A549 (cell line): ENCODE measurements at regions not wholly inside any gene's neighbourhood (a gene's known extent, or its start where the extent isn't known, plus 50 kb on each side); places are given as distances from the start of the nearest gene placed in this dataset.

Source experiments
- ATAC-seq, 2 experiments: fragments of 200-7000 bp in 1 of 2; fragments of >200 bp in 1 of 2; cut with Nextera tagmentation in 1 of 2; cut with Tn5 transposase in 1 of 2; 3 replicates each; pipeline versions ENCODE4 v1.8.0 to v1.9.1; 2018 to 2020; ENCODE audit warnings: mild to moderate bottlenecking in 1 of 2, moderate library complexity in 1 of 2
- CTCF ChIA-PET: fragments of 300-600 bp; sonication (Branson Sonifier 250); formaldehyde crosslinking; extraction: SDS; loops from one replicate; lab custom pipeline; 2021; ENCODE audit warnings: antibody characterized with exemption, inconsistent platforms; lab: Yijun Ruan, JAX
- POLR2A ChIA-PET: fragments of 350-600 bp; formaldehyde crosslinking; extraction: SDS; loops from one replicate; lab custom pipeline; 2021; ENCODE audit warnings: antibody characterized with exemption, inconsistent platforms; lab: Yijun Ruan, JAX
- DNase-seq, 2 experiments: peaks; one replicate each; pipeline versions ENCODE4 v3.0.0 to v3.0.0-alpha.2; 2011 to 2016; ENCODE audit warnings: low read depth in 1 of 2, low spot score in 1 of 2
- FAIRE-seq: peaks from 2 replicates; lab custom pipeline; 2011; peaks lifted over from hg19 to GRCh38; lab: Jason Lieb, UNC
- H3K27ac ChIP-seq, 2 experiments: fragments of >200 bp; sonication (Bioruptor Twin); formaldehyde crosslinking; 3 replicates each; pipeline ENCODE4 v1.5.1; 2016 to 2017
- H3K4me1 ChIP-seq: fragments of >200 bp; sonication (Bioruptor Twin); formaldehyde crosslinking; 3 replicates; pipeline ENCODE4 v1.6.1; 2016
- H3K4me2 ChIP-seq: fragments of >200 bp; sonication (Bioruptor Twin); formaldehyde crosslinking; 3 replicates; pipeline ENCODE4 v1.6.1; 2016
- H3K4me3 ChIP-seq: fragments of >200 bp; sonication (Bioruptor Twin); formaldehyde crosslinking; 3 replicates; pipeline ENCODE4 v1.5.1; 2016
- H3K9me3 ChIP-seq: fragments of >200 bp; sonication (Bioruptor Twin); formaldehyde crosslinking; 3 replicates; pipeline ENCODE4 v1.6.1; 2016
- CEBPB ChIP-seq, 2 experiments: fragments of >200 bp in 1 of 2; sonication (Bioruptor Twin) in 1 of 2; formaldehyde crosslinking in 1 of 2; IDR thresholded peaks; 2 replicates each; pipeline ENCODE4 v1.6.1; 2012 to 2016
- CHD4 ChIP-seq: fragments of 200-600 bp; sonication (generic); IDR thresholded peaks from 2 replicates; pipeline ENCODE4 v1.6.1; 2016; ENCODE audit warnings: antibody characterized with exemption, mild to moderate bottlenecking, borderline replicate concordance
- EHF ChIP-seq: fragments of 250-450 bp; sonication (Bioruptor Pico); IDR thresholded peaks from 2 replicates; pipeline ENCODE4 v1.5.0; 2020; ENCODE audit warnings: mild to moderate bottlenecking
- EP300 ChIP-seq, 2 experiments: fragments of >200 bp; sonication (Bioruptor Twin); formaldehyde crosslinking; IDR thresholded peaks; 2 replicates in 1 of 2; 3 replicates in 1 of 2; pipeline ENCODE4 v1.6.1; 2016 to 2017
- ESRRA ChIP-seq: fragments of 150-350 bp; IDR thresholded peaks from 2 replicates; pipeline ENCODE4 v1.6.1; 2014; ENCODE audit warnings: mild to moderate bottlenecking, low read length, borderline replicate concordance
- FOXS1 ChIP-seq: fragments of 250-450 bp; sonication (Bioruptor Pico); IDR thresholded peaks from 2 replicates; pipeline ENCODE4 v1.5.0; 2020; ENCODE audit warnings: mild to moderate bottlenecking, moderate library complexity
- HEYL ChIP-seq: fragments of 250-450 bp; sonication (Bioruptor Pico); IDR thresholded peaks from 2 replicates; pipeline ENCODE4 v1.8.0; 2021; ENCODE audit warnings: mild to moderate bottlenecking, moderate library complexity
- HMGXB4 ChIP-seq: fragments of 250-450 bp; sonication (Bioruptor Pico); IDR thresholded peaks from 2 replicates; pipeline ENCODE4 v1.5.0; 2021; ENCODE audit warnings: mild to moderate bottlenecking, moderate library complexity, borderline replicate concordance
- KDM1A ChIP-seq: fragments of 200-600 bp; sonication (generic); IDR thresholded peaks from 2 replicates; pipeline ENCODE4 v1.6.1; 2016; ENCODE audit warnings: low read depth, mild to moderate bottlenecking
- MAZ ChIP-seq: fragments of 150-350 bp; IDR thresholded peaks from 2 replicates; pipeline ENCODE4 v1.6.1; 2014; ENCODE audit warnings: antibody characterized with exemption, low read depth, low read length, borderline replicate concordance
- NFE2L2 ChIP-seq: fragments of 150-350 bp; conservative IDR thresholded peaks from 2 replicates; pipeline ENCODE4 v1.6.1; 2014; ENCODE audit warnings: low read length
- NPAS2 ChIP-seq: fragments of 250-450 bp; sonication (Bioruptor Pico); IDR thresholded peaks from 2 replicates; pipeline ENCODE4 v1.8.0; 2022; ENCODE audit warnings: mild to moderate bottlenecking, moderate library complexity, borderline replicate concordance
- PBX3 ChIP-seq: IDR thresholded peaks from 2 replicates; pipeline ENCODE4 v1.6.1; 2012
- POLR2A ChIP-seq: IDR thresholded peaks from 2 replicates; pipeline ENCODE4 v1.6.1; 2012; ENCODE audit warnings: mild to moderate bottlenecking, low read length
- SREBF2 ChIP-seq: fragments of 450-650 bp; IDR thresholded peaks from 2 replicates; pipeline ENCODE4 v1.6.1; 2014; ENCODE audit warnings: mild to moderate bottlenecking, moderate library complexity
- USF2 ChIP-seq: fragments of 450-650 bp; IDR thresholded peaks from 2 replicates; pipeline ENCODE4 v1.6.1; 2014; ENCODE audit warnings: antibody characterized with exemption
- ZC3H11A ChIP-seq: fragments of 450-650 bp; IDR thresholded peaks from 2 replicates; pipeline ENCODE4 v1.6.1; 2014; ENCODE audit warnings: antibody characterized with exemption, mild to moderate bottlenecking
- WGBS: methylation state at CpG from one replicate; pipeline ENCODE4 v1.1.6; 2017; ENCODE audit errors: missing lambda C conversion rate; 5-methylcytosine and 5-hydroxymethylcytosine counted together

- ATAC-seq (no peak), FAIRE-seq (no peak), DNase-seq (no peak)
- no peak overlapping the region for H3K4me2 ChIP-seq
- H3K9me3 ChIP-seq, result no peaks in the 10 kb centered on the region
- no peak overlapping the region for H3K27ac ChIP-seq
- ChIA-PET POLR2A (no interaction called here), CTCF (interaction anchor here (1.5 kb wide), 1 partner anchor 20 kb away, joined by 5 read pairs; no protein-coding TSS in a partner anchor)
- WGBS, result 40% methylated on average over 26 of the region's 26 CpGs
- no peak overlapping the region for H3K4me3 ChIP-seq
- 0 out of 3 replicates have a peak, but pooled peaks cover 3% of the 10 kb centered on the region for H3K4me1 ChIP-seq
- peak in 1 of 2 experiments; percentile 32; a peak in 1 of 4 replicates for TF ChIP-seq CEBPB (IDR thresholded peaks at IDR 0.05)
- TF ChIP-seq HEYL (CRISPR knock-in tag), result no peak
- TF ChIP-seq NFE2L2, result no peak
Observed at GRCh38 chr2:128735296-128735960, 416.8 kb upstream of the HS6ST1 start.

GRCh38 chr2:128736046-128736688, 417.5 kb upstream of the HS6ST1 start:
- peak; percentile 4 to 42; a peak in 3 of 6 replicates for ATAC-seq

More at GRCh38 chr2:128736046-128736688, 417.5 kb upstream of the HS6ST1 start:
- 0 out of 3 replicates have a peak, but pooled peaks cover 3% of the 10 kb centered on the region for H3K4me1 ChIP-seq
- 18% methylated on average over 16 of the region's 16 CpGs for WGBS
- H3K4me2 ChIP-seq, result peak overlapping the region; percentile 89
- no peak for DNase-seq
- ChIA-PET POLR2A (no interaction called here), CTCF (interaction anchor here (0.7 to 1.5 kb wide), 11 partner anchors 9 to 1187 kb away, joined by 3 to 9 read pairs (median 3); no protein-coding TSS in a partner anchor)
- TF ChIP-seq EP300 (IDR thresholded peaks at IDR 0.05) (no peak), ZC3H11A (no peak), FOXS1 (CRISPR knock-in tag) (no peak), USF2 (no peak), CHD4 (no peak), ESRRA (no peak), POLR2A (no peak), SREBF2 (no peak), HMGXB4 (CRISPR knock-in tag) (no peak), KDM1A (no peak), NPAS2 (CRISPR knock-in tag) (no peak), MAZ (no peak), PBX3 (no peak), EHF (CRISPR knock-in tag) (no peak)
- TF ChIP-seq, all 56 proteins: peak for 0
- no peak overlapping the region; the same call in 2 of the 3 replicates for H3K4me3 ChIP-seq
- H3K27ac ChIP-seq, result no peak overlapping the region
- FAIRE-seq, result no peak
- no peaks in the 10 kb centered on the region for H3K9me3 ChIP-seq
